IPS-15b (cell line): ENCODE measurements at regions not wholly inside any gene's neighbourhood (a gene's known extent, or its start where the extent isn't known, plus 50 kb on each side); places are given as distances from the start of the nearest gene placed in this dataset.

Source experiments
- H3K27me3 ChIP-seq: one replicate; pipeline ENCODE4 v1.6.1; 2013; ENCODE audit warnings: low read length; ENCODE audit not compliant: control insufficient read depth, insufficient read depth
- H3K36me3 ChIP-seq: one replicate; pipeline ENCODE4 v1.6.1; 2013; ENCODE audit warnings: low read length; ENCODE audit not compliant: control insufficient read depth, insufficient read depth
- H3K4me1 ChIP-seq: one replicate; pipeline ENCODE4 v1.6.1; 2013; ENCODE audit warnings: mild to moderate bottlenecking, low read length; ENCODE audit not compliant: control insufficient read depth, insufficient read depth
- H3K4me3 ChIP-seq: one replicate; pipeline ENCODE4 v1.5.1; 2013; ENCODE audit warnings: low read depth, low read length
- H3K9ac ChIP-seq: one replicate; pipeline ENCODE4 v1.6.1; 2013; ENCODE audit warnings: low read depth, mild to moderate bottlenecking, low read length
- H3K9me3 ChIP-seq: one replicate; pipeline ENCODE4 v1.6.1; 2013; ENCODE audit warnings: mild to moderate bottlenecking, low read length; ENCODE audit not compliant: control insufficient read depth, insufficient read depth

DNA sequence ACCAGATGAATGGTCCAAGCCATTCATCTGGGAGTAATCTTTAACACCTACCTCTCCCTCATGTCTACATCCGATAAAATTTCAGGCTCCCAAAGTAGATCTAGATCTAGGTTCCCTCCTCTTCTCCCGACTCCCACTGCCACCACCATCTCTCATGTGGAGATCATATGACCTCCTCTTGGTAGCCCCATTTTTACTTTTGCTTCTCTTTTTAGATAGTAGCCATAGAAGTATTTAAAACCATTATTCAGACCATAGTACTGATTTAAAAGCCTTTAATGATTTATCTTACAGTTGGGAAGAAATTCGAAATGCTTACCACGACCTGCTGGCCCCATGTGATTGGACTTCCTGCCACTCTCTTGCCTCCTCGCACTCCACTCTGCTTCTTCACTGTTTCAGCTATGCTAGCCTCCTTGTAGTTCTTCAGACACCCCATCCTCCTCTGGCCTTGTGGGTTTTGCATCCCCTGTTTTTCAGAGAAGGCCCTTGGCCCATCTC lies 98.5 kb downstream of the RASSF10 start:
- Histone ChIP-seq H3K27me3 (no peaks in the 10 kb centered on the region), H3K4me1 (peaks cover 4% of the 10 kb centered on the region), H3K36me3 (no peaks in the 10 kb centered on the region), H3K9ac (no peak overlapping the region), H3K4me3 (no peak overlapping the region), H3K9me3 (no peaks in the 10 kb centered on the region)

- H3K9me3 ChIP-seq = no peaks in the 10 kb centered on the region
- H3K36me3 ChIP-seq = no peaks in the 10 kb centered on the region
- H3K27me3 ChIP-seq = no peaks in the 10 kb centered on the region
- H3K4me3 ChIP-seq = no peak overlapping the region
- peaks cover 4% of the 10 kb centered on the region for H3K4me1 ChIP-seq
- H3K9ac ChIP-seq = no peak overlapping the region
These were observed 99.3 kb downstream of the RASSF10 start for GRCh38 chr11:13108416-13108815.

- no peak overlapping the region for H3K4me3 ChIP-seq
- H3K4me1 ChIP-seq = peaks cover 4% of the 10 kb centered on the region
- no peaks in the 10 kb centered on the region for H3K27me3 ChIP-seq
- H3K9me3 ChIP-seq = no peaks in the 10 kb centered on the region
- no peak overlapping the region for H3K9ac ChIP-seq
- no peaks in the 10 kb centered on the region for H3K36me3 ChIP-seq
These were observed 100.5 kb downstream of the RASSF10 start for GRCh38 chr11:13109616-13110015.

GRCh38 chr11:13110145-13110544 lies 101.0 kb downstream of the RASSF10 start:
- Histone ChIP-seq H3K4me3 (no peak overlapping the region), H3K9ac (no peak overlapping the region), H3K9me3 (no peaks in the 10 kb centered on the region), H3K4me1 (peaks cover 4% of the 10 kb centered on the region), H3K27me3 (no peaks in the 10 kb centered on the region), H3K36me3 (no peaks in the 10 kb centered on the region)

DNA sequence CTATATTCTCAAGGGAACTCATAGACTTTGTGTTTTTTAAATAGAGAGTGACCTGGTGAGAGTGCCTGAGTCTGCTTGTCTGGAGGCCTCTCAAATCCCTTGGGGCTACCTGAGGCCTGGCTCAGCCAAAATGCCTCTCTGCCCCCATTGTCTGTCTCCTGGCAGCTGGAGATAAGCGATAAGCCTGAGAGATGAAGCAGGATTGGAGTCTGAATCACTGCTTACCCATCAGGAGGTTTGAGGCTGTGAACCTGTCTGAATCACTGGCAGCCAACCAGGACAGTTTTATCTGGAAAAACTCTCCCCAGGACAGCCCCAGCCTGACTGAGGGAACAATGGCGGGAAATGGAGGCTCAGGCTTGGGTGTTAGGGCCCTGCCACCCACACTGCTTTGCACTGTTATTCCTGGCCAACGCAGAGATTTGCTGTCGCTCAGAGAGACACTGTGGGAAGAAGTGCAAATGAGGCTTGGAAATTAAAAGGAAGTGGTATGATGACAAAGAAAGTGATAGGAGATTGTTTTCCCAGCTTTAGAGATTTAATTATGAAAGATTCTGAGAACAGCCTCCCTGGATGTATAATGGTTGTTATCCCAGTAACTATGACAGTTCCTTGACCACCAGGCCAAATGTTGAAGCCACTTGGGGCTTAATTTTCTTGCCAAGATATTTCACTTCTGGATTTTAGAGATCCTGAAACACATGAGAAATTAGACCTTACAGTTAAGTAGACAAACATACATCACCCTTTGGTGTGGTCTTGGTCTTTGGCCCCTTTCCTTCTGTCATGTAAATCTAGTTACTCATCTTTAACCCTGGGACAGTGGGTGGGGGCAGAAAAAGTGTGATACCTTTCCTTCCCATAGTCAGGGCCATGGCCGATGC lies 102.1 kb downstream of the RASSF10 start:
- H3K4me1 ChIP-seq = peaks cover 4% of the 10 kb centered on the region
- no peaks in the 10 kb centered on the region for H3K27me3 ChIP-seq
- H3K4me3 ChIP-seq = no peak overlapping the region
- H3K36me3 ChIP-seq = no peaks in the 10 kb centered on the region
- no peak overlapping the region for H3K9ac ChIP-seq
- H3K9me3 ChIP-seq = no peaks in the 10 kb centered on the region

DNA sequence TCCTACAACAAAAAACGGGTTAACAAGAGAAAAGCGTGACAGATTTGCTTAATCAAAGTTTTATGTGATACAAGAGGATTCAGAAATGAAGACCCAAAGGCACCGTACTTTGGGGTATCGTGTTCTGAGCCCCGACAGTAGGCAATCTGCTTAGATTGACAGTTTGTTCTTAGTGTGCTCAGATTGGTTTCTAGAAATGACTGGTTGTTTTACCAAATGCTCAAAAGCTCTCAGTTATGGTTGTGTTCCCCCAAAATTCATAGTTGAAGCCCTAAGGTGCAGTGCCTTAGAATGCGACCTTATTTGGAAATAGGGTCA lies 102.7 kb downstream of the RASSF10 start:
- H3K27me3 ChIP-seq = no peaks in the 10 kb centered on the region
- no peaks in the 10 kb centered on the region for H3K36me3 ChIP-seq
- H3K9me3 ChIP-seq = no peaks in the 10 kb centered on the region
- H3K4me3 ChIP-seq = no peak overlapping the region
- no peak overlapping the region for H3K9ac ChIP-seq
- peaks cover 4% of the 10 kb centered on the region for H3K4me1 ChIP-seq

DNA sequence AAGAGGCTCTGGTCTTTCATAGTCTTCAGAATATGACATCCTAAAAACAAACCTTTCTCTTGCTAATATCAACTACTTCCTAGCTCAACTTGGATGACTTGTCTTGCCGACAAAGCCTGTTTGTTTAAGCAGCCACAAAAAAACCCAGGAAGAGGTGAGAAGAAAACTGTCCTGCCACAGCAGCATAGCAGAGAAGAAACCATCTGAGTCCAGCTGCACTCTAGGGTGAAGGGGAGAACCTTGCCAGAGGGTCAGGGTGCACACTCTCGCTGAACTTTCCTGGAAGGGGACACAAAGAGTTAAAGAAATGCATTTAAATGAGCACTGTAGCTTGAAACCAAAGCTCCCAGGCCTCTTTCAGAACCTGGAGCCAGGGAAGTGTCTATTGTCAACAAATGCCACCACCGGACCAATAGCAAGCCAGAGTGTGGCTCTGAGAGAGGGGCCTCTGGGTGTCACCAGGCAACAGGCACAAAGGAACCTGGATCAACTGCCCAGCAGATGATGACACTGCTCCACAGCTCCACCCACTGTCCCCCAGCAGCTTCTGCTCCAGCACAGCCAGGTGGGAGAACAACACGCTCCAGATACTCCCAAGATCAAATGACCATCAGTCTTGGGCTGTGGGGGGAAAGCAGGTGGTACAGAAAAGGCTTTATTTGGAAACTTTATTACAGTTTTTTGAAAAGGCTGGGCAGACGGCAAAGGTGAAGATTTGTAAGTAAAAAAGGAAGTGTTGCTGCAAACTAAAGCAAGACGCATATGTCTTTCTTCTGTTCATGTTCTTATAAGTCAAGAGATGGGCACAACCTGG lies 105.7 kb downstream of the RASSF10 start:
- H3K36me3 ChIP-seq = no peaks in the 10 kb centered on the region
- no peaks in the 10 kb centered on the region for H3K9me3 ChIP-seq
- no peak overlapping the region for H3K4me3 ChIP-seq
- no peak overlapping the region for H3K9ac ChIP-seq
- peaks cover 4% of the 10 kb centered on the region for H3K4me1 ChIP-seq
- no peaks in the 10 kb centered on the region for H3K27me3 ChIP-seq

DNA sequence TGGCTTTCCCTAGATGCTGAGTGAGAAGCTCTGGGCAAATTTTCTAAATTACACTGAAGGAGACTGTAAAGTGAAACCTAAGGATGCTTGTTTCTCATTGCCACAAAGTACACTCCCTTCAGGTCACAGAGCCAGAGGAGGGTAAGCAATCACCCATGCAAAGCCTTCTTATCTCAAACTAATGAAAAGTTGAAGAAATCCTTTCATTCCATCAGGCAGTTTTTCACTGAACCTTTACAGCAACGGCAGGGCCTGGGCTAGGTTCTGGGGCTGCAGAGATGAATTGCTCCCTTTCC lies 106.2 kb downstream of the RASSF10 start:
- H3K4me3 ChIP-seq = no peak overlapping the region
- H3K4me1 ChIP-seq = peaks cover 7% of the 10 kb centered on the region
- no peaks in the 10 kb centered on the region for H3K9me3 ChIP-seq
- no peaks in the 10 kb centered on the region for H3K36me3 ChIP-seq
- no peak overlapping the region for H3K9ac ChIP-seq
- no peaks in the 10 kb centered on the region for H3K27me3 ChIP-seq

DNA sequence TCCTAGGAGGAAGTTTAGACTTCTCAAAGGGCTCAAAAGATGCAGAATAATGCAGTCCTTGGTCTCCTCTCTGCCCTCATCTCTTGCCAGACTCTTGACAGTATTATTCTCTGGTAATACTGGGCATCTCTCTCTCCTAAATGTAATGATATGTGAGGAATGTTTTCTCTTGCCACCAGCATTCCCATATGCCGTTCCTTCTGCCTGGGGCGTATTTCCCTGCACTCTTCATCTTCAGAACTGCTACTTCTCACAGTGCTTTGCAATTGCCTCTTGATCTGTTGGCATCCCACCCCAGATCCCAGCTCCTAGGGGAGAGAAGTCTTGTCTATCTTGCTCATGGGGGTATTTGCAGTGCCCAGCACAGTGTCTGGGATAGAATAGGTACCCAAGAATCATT lies 107.4 kb downstream of the RASSF10 start:
- Histone ChIP-seq H3K9ac (no peak overlapping the region), H3K4me1 (peaks cover 4% of the 10 kb centered on the region), H3K9me3 (no peaks in the 10 kb centered on the region), H3K27me3 (no peaks in the 10 kb centered on the region), H3K36me3 (no peaks in the 10 kb centered on the region), H3K4me3 (no peak overlapping the region)

DNA sequence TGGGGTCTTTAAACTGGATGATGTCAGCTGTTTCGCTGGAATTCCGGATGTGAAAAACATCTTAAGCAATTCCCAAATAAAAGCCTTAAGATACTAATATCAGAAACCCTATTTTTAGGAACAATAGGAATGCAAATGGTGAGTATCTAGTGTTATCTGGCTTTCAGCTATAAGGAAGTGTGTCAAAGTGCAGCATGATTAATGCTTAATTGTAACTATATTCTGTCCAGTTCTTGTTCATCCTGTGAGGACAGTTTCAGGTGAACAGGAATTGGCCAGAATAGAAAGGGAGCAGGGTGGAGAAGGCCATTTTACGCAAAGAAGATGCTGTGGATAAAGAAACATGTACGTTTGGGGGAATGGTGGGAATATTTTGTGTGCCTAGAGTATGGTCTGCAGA lies 108.2 kb downstream of the RASSF10 start:
- Histone ChIP-seq H3K27me3 (no peaks in the 10 kb centered on the region), H3K4me3 (no peak overlapping the region), H3K9ac (no peak overlapping the region), H3K9me3 (no peaks in the 10 kb centered on the region), H3K36me3 (no peaks in the 10 kb centered on the region), H3K4me1 (peaks cover 4% of the 10 kb centered on the region)

DNA sequence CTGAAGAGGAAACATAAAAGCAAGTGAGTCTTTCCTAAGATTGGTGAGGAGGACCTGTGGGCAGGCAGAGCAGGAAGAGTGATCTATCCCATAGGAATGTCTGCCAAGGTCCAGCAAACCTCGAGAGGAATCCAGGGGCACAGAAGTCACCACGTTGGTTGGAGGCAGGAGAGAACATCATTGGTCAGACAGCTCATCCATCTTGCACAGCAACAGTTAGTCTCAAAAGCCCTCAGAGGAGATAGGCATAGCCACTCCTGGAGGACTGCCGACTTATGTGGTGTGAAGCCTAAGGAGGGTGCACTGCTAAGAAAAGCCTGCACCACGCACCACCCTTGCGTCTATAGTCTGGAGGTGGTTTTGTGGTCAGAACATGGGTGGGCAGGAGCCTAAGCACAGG lies 109.1 kb downstream of the RASSF10 start:
- no peak overlapping the region for H3K9ac ChIP-seq
- no peak overlapping the region for H3K4me3 ChIP-seq
- H3K27me3 ChIP-seq = no peaks in the 10 kb centered on the region
- peaks cover 2% of the 10 kb centered on the region for H3K9me3 ChIP-seq
- peaks cover 4% of the 10 kb centered on the region for H3K4me1 ChIP-seq
- no peaks in the 10 kb centered on the region for H3K36me3 ChIP-seq

DNA sequence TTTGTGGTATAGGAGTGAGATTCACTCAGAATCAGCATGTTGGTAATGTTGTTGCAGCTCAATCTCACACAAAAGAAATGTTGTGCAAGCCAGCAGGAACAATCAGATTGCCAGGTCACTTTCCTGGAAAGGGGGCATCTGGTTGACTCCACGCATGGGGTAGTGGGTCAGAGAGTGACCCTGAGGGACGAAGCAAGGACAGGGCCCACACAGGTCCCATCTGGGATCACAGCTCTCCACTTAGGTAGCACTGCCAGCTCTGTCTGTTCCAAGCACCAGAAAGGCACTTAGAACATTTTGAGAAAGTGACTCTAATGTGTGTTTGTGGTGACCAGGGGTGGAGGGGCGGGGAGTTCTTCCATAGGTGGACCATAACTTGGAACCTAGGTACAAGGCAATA lies 109.5 kb downstream of the RASSF10 start:
- H3K9ac ChIP-seq = no peak overlapping the region
- H3K27me3 ChIP-seq = no peaks in the 10 kb centered on the region
- peaks cover 2% of the 10 kb centered on the region for H3K9me3 ChIP-seq

More for the DNA sequence above, 109.5 kb downstream of the RASSF10 start:
- Histone ChIP-seq H3K36me3 (no peaks in the 10 kb centered on the region), H3K4me3 (no peak overlapping the region), H3K4me1 (peaks cover 4% of the 10 kb centered on the region)
